GM18505 (cell line): ENCODE measurements at regions not wholly inside any gene's neighbourhood (a gene's known extent, or its start where the extent isn't known, plus 50 kb on each side); places are given as distances from the start of the nearest gene placed in this dataset.

Experiments used
- ATAC-seq: cut with Tn5 transposase; IDR thresholded peaks from one replicate; pipeline ENCODE4 v1.9.1; 2021; ENCODE audit not compliant: unreplicated experiment
- POLR2A ChIP-seq: IDR thresholded peaks from 4 replicates; pipeline ENCODE4 v1.6.1; 2011; ENCODE audit warnings: borderline replicate concordance; ENCODE audit not compliant: insufficient read depth, insufficient read length; ENCODE audit errors: extremely low read depth

GRCh38 chr10:4655879-4656278 is 170.1 kb upstream of the AKR1E2 start:
- no peak for TF ChIP-seq POLR2A
- ATAC-seq = no peak

GRCh38 chr10:4655406-4655805 is 170.6 kb upstream of the AKR1E2 start:
- ATAC-seq = no peak
- no peak for TF ChIP-seq POLR2A

GRCh38 chr10:4654496-4654895 is 171.5 kb upstream of the AKR1E2 start:
- no peak for TF ChIP-seq POLR2A
- ATAC-seq = no peak

DNA sequence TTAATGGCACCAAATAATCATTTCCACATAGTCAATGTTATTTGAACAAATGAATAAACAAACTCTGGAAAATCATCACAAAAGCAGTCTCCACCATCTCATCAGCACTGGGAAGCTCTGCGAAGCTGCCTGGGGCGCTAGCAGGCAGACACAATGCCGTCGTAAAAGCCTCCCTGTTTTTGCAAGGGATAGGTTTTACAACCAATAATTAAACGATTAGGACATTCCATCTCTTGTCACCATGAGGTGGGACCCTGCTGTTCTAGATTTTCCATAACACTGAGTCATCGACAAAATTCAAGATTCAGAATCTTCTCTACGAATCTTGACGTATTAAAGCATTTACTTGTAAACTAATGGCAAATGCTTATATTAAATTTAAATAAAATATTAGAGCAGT is 172.8 kb upstream of the AKR1E2 start:
- no peak for TF ChIP-seq POLR2A
- no peak for ATAC-seq

DNA sequence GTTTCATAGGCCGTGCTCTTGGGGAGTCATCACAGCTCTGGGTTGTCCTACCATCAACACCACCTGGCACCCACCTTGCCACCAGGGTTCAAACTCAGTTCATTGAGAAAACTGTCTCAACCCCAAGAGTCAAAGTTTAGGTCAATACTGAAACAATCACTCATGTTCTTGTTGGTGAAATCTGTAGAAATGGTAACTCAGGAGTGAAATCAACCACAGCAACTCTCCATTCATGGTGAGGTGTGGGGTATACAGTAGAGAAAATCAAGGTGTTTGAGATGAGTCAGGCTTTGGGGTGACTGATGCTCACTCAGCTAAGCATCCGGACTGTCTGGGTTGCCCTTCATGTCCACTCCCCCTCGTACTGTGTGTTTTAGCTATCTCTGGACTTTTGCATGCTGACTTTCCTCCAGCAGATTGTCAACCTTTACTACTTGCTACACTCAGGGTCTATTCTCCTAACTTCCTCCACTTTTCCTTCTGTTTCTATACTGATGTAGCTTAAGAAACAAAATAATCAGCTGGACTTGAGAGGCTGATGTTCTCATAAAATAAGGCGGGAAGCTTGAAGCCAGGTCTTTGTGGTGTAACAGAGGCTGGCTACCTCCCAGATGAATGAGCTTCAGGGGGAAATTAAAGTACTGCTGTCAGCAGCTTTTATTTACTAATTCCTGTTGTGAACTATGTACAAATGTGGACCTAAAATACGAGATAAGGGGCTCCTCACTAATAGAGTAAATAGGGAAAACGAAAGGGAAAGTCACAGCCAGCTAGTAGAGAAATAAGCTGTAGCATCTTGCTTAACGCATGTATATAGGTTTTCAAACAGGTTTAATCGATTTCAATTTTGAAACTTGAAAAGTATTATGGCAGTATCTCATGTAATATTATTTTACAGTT is 173.6 kb upstream of the AKR1E2 start:
- ATAC-seq = no peak
- no peak for TF ChIP-seq POLR2A

GRCh38 chr10:4651404-4652037 is 174.5 kb upstream of the AKR1E2 start:
- ATAC-seq = no peak
- no peak for TF ChIP-seq POLR2A

- no peak for ATAC-seq
- TF ChIP-seq POLR2A = no peak
Measured at GRCh38 chr10:4650582-4650981, 175.4 kb upstream of the AKR1E2 start.

DNA sequence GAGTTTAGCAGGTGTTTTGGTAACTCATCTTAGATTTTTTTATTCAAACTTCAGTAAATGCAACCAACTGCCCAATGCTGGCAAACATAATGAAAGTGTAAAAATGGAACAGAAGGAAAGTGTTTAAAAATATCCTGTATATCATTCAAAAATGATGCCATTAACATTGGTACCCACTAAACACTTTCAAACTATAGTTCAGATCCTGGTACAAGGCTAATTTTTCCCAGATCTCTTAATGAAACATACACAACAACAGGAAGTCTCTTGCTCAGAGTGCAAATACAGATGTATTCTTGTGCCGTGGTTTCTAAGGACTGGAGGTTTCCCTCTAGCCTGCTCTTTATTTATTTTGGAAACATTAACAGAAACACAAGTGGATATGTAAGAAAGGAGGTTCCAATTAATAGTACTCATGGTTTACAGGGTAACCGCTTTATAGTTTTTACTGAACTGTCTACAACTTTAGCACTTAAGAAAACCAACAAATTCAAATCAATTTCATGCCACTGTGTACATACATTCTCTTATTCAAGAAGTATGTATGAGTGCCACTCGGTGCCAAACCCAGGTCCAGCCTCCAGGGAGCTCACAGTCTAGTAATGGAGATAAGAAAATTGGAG is 176.0 kb upstream of the AKR1E2 start:
- ATAC-seq = no peak
- no peak for TF ChIP-seq POLR2A

GRCh38 chr10:4649471-4649870 is 176.5 kb upstream of the AKR1E2 start:
- ATAC-seq = no peak
- TF ChIP-seq POLR2A = no peak

- TF ChIP-seq POLR2A = no peak
- ATAC-seq = no peak
Measured at GRCh38 chr10:4648999-4649398, 177.0 kb upstream of the AKR1E2 start.

DNA sequence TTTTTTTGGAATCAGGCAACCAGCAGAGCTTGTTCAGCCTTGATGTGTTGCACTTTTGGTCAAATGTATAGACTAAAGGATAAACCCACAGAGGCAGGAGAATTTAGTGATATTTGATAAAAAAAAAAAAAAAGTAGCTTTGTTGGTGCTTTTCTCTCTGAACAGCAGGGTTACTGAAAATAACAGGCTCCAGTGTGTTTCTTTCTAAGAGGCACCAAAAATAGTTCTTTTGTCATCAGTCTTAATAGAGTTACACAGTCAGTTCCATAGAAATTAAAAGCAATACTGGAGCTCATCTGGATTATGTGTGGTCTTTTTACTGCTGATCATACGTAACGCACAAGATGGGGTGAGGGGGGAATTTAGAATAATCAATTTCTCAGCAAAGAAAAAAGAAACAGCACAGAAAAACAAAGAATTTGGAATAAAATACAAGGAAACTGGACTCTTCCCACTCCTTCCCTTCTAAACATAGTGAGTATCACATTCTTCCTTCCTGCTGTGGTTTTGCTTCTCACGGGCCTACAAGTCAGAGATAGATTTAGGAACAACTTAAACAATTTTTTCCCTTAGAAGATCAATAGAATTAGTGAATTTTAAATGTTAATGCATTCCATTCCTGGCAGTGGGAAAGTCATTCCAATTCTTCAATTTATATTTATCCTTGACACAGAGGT is 178.8 kb upstream of the AKR1E2 start:
- no peak for TF ChIP-seq POLR2A
- no peak for ATAC-seq

- no peak for ATAC-seq
- no peak for TF ChIP-seq POLR2A
Measured at GRCh38 chr10:4646547-4646946, 179.5 kb upstream of the AKR1E2 start.

GRCh38 chr10:4645836-4646235 is 180.2 kb upstream of the AKR1E2 start:
- ATAC-seq = no peak
- no peak for TF ChIP-seq POLR2A

DNA sequence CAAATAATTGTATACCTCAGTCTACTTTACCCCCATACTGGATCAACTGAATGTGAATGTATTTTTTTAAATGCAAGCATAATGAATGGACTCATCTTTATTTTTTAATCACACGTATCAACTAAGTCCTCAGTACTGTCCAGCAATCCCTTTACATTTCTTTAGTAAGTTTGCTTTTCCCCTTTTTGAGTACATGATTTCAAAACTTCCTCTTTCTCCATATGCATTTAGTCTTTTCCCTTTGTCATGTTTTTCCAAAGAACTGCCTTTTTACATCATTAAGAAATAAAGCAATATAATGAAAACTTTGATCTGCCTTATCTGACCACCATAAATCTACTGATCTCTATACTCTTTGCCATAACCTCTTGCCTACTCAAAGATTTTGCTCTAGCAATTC is 182.5 kb upstream of the AKR1E2 start:
- no peak for TF ChIP-seq POLR2A
- ATAC-seq = no peak

DNA sequence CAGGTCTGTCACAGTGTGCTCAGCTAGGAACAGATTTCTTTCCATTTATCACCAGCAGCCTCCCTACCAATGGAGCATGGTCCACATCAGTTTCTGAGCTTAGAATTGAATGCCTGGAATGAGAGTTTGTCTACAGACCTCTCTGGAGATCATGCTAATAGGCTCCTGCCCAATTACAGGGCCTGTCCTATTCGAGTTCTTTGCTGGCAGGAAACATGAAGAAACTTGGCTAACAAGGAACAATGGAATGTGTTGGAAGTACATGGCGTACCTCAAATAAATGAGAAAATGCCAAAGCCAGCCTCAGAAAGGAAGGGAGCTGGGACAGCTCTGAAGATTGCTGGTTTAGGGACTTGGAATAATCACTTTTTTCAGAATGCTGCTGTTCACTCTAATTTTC is 186.0 kb upstream of the AKR1E2 start:
- no peak for TF ChIP-seq POLR2A

More for the DNA sequence above, 186.0 kb upstream of the AKR1E2 start:
- no peak for ATAC-seq
